ENCODE measurements at regions not wholly inside any gene's neighbourhood (a gene's known extent, or its start where the extent isn't known, plus 50 kb on each side); places are given as distances from the start of the nearest gene placed in this dataset.

- DNase-seq (ENCODE audit: low read depth) (no peak), FAIRE-seq (no peak)
- H3K36me3 ChIP-seq (ENCODE audit: control insufficient read depth, insufficient read depth, low read length) = no peaks in the 10 kb centered on the region
- no peak overlapping the region for H3K4me3 ChIP-seq (ENCODE audit: low read depth, low read length)
- no peak for TF ChIP-seq CTCF (IDR thresholded peaks at IDR 0.05; ENCODE audit: insufficient read depth, low read length, severe bottlenecking)
- no peaks in the 10 kb centered on the region for H3K27me3 ChIP-seq (ENCODE audit: control insufficient read depth, insufficient read depth, low read length)
Observed at GRCh38 chr6:62923728-62924127, 287.5 kb upstream of the FKBP1C start.

DNA sequence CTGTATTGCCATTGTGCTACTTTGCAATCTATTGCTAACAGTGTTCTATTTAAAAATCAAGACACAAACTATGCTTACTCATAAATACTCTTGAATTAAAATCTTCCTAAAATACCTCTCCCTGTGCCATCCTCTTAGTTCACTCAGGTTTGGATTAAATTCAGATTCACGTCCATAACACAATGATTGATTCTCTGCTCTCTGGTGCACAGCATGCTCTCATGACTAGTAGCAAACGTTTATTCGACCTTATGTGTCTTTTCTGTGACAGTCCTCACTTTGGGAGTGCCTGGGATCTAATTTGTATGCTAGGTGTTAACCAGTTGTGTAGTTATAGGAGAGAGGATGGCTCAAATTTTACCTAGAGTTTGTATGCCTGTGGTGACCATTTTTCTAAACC is 270.4 kb upstream of the FKBP1C start:
- TF ChIP-seq CTCF (IDR thresholded peaks at IDR 0.05; ENCODE audit: insufficient read depth, low read length, severe bottlenecking) = no peak
- FAIRE-seq = no peak

GRCh38 chr6:62942000-62942399 is 269.3 kb upstream of the FKBP1C start:
- Histone ChIP-seq H3K36me3 (ENCODE audit: control insufficient read depth, insufficient read depth, low read length) (no peaks in the 10 kb centered on the region), H3K4me3 (ENCODE audit: low read depth, low read length) (no peak overlapping the region), H3K27me3 (ENCODE audit: control insufficient read depth, insufficient read depth, low read length) (no peaks in the 10 kb centered on the region)
- DNase-seq (ENCODE audit: low read depth) (no peak), FAIRE-seq (no peak)
- no peak for TF ChIP-seq CTCF (IDR thresholded peaks at IDR 0.05; ENCODE audit: insufficient read depth, low read length, severe bottlenecking)

More for the DNA sequence above, 270.4 kb upstream of the FKBP1C start:
- Histone ChIP-seq H3K27me3 (ENCODE audit: control insufficient read depth, insufficient read depth, low read length) (no peaks in the 10 kb centered on the region), H3K36me3 (ENCODE audit: control insufficient read depth, insufficient read depth, low read length) (no peaks in the 10 kb centered on the region), H3K4me3 (ENCODE audit: low read depth, low read length) (no peak overlapping the region)
- DNase-seq (ENCODE audit: low read depth) = no peak

DNA sequence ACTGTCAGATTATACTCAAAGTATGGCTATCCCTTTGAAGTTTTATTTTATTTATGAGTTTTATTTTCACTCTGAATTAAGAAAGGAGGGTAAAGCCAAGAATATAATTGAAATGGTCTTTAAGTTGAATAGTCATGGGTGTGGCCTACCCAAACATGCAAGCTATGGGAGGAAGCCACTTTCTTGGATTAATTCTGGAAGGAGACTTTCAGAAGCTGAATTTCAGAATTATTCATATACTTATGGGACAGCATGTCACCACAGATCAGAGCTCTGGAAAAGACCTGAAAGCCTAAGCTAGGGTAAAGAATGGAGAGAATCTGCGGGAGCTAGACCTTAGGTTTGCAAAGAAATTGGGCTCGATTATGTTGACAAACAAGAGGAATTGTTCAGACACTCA is 242.4 kb upstream of the FKBP1C start:
- FAIRE-seq (no peak), DNase-seq (ENCODE audit: low read depth) (no peak)
- Histone ChIP-seq H3K36me3 (ENCODE audit: control insufficient read depth, insufficient read depth, low read length) (no peaks in the 10 kb centered on the region), H3K4me3 (ENCODE audit: low read depth, low read length) (no peak overlapping the region), H3K27me3 (ENCODE audit: control insufficient read depth, insufficient read depth, low read length) (no peaks in the 10 kb centered on the region)
- no peak for TF ChIP-seq CTCF (IDR thresholded peaks at IDR 0.05; ENCODE audit: insufficient read depth, low read length, severe bottlenecking)

DNA sequence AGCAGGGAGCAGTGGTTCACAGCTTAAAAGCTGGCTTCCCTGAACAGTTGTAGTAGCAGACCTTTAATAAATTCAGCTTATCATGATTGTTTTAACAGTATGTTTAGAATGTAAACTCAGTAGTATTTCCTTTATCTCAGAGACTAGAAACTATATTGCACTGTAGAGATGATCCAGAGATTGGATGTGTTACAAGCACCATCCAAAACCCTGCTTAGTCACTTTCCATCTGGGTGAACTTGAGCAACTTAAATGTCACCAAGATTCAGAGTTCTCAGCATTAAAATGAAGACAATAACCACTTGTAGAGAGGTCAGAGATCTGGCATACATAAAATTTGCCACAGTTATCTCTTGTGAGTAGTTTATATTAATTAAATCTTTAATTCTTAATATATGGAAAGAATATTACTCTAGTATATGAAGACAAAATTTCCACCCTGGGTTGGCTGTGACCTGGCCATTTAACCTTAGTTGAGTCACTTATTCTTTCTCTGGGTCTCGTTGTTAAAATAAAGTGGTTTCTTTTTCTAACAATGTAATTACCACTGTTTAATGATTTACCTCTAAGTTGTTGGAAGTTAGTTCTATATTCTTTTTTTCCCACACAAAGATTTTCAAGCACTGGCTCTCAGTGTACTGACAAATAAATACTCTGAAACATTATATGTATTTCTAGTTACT is 239.2 kb upstream of the FKBP1C start:
- Histone ChIP-seq H3K4me3 (ENCODE audit: low read depth, low read length) (no peak overlapping the region), H3K27me3 (ENCODE audit: control insufficient read depth, insufficient read depth, low read length) (no peaks in the 10 kb centered on the region), H3K36me3 (ENCODE audit: control insufficient read depth, insufficient read depth, low read length) (no peaks in the 10 kb centered on the region)
- no peak for FAIRE-seq
- TF ChIP-seq CTCF (IDR thresholded peaks at IDR 0.05; ENCODE audit: insufficient read depth, low read length, severe bottlenecking) = no peak
- DNase-seq (ENCODE audit: low read depth) = no peak

GRCh38 chr6:62974452-62974851 is 236.8 kb upstream of the FKBP1C start:
- no peak for FAIRE-seq
- no peaks in the 10 kb centered on the region for H3K27me3 ChIP-seq (ENCODE audit: control insufficient read depth, insufficient read depth, low read length)
- no peak for DNase-seq (ENCODE audit: low read depth)
- H3K36me3 ChIP-seq (ENCODE audit: control insufficient read depth, insufficient read depth, low read length) = no peaks in the 10 kb centered on the region
- H3K4me3 ChIP-seq (ENCODE audit: low read depth, low read length) = no peak overlapping the region
- TF ChIP-seq CTCF (IDR thresholded peaks at IDR 0.05; ENCODE audit: insufficient read depth, low read length, severe bottlenecking) = no peak
